DMS53 treated with DMSO at 0.1 percent for 48 hours (cell line): ENCODE measurements at regions not wholly inside any gene's neighbourhood (a gene's known extent, or its start where the extent isn't known, plus 50 kb on each side); places are given as distances from the start of the nearest gene placed in this dataset.

Experiments used
- DNase-seq: peaks from one replicate; lab custom pipeline; 2025; ENCODE audit not compliant: unreplicated experiment; lab: John Stamatoyannopoulos, UW

GRCh38 chr1:118364882-118365281 is 179.9 kb upstream of the SPAG17 start:
- DNase-seq = no peak

- no peak for DNase-seq
Measured at GRCh38 chr1:118363396-118363795, 178.4 kb upstream of the SPAG17 start.

GRCh38 chr1:118360817-118361216 is 175.8 kb upstream of the SPAG17 start:
- no peak for DNase-seq

GRCh38 chr1:118346936-118347335 is 161.9 kb upstream of the SPAG17 start:
- DNase-seq = no peak

- no peak for DNase-seq
Measured at GRCh38 chr1:118340928-118341910, 156.2 kb upstream of the SPAG17 start.

- DNase-seq = no peak
Measured at GRCh38 chr1:118339400-118340124, 154.5 kb upstream of the SPAG17 start.

- DNase-seq = no peak
Measured at GRCh38 chr1:118338936-118339335, 153.9 kb upstream of the SPAG17 start.

GRCh38 chr1:118337346-118337745 is 152.3 kb upstream of the SPAG17 start:
- no peak for DNase-seq

- DNase-seq = no peak
Measured at GRCh38 chr1:118335331-118335732, 150.3 kb upstream of the SPAG17 start.

- no peak for DNase-seq
Measured at GRCh38 chr1:118334506-118334905, 149.5 kb upstream of the SPAG17 start.

GRCh38 chr1:118333601-118334210 is 148.7 kb upstream of the SPAG17 start:
- DNase-seq = no peak

GRCh38 chr1:118326960-118327629 is 142.1 kb upstream of the SPAG17 start:
- DNase-seq = no peak

GRCh38 chr1:118325550-118326225 is 140.7 kb upstream of the SPAG17 start:
- DNase-seq = no peak

GRCh38 chr1:118323246-118323645 is 138.2 kb upstream of the SPAG17 start:
- DNase-seq = no peak

- DNase-seq = no peak
Measured at GRCh38 chr1:118322331-118322730, 137.3 kb upstream of the SPAG17 start.

- no peak for DNase-seq
Measured at GRCh38 chr1:118321840-118322239, 136.8 kb upstream of the SPAG17 start.

GRCh38 chr1:118317842-118318614 is 133.0 kb upstream of the SPAG17 start:
- no peak for DNase-seq

- no peak for DNase-seq
Measured at GRCh38 chr1:118306851-118307250, 121.8 kb upstream of the SPAG17 start.

- no peak for DNase-seq
Measured at GRCh38 chr1:118304722-118305359, 119.8 kb upstream of the SPAG17 start.
